HG02852 (cell line): ENCODE measurements at regions not wholly inside any gene's neighbourhood (a gene's known extent, or its start where the extent isn't known, plus 50 kb on each side); places are given as distances from the start of the nearest gene placed in this dataset.

ENCODE experiments used
- ATAC-seq: cut with Tn5 transposase; IDR thresholded peaks from one replicate; pipeline ENCODE4 v1.9.1; 2021; ENCODE audit warnings: mild to moderate bottlenecking, moderate library complexity; ENCODE audit not compliant: unreplicated experiment

- ATAC-seq, result no peak
These were observed 288.5 kb upstream of the RUNX1 start for GRCh38 chr21:35337573-35337972.

- ATAC-seq, result no peak
These were observed 287.4 kb upstream of the RUNX1 start for GRCh38 chr21:35336534-35336933.

- no peak for ATAC-seq
These were observed 286.9 kb upstream of the RUNX1 start for GRCh38 chr21:35335951-35336446.

- ATAC-seq, result no peak
These were observed 284.9 kb upstream of the RUNX1 start for GRCh38 chr21:35333831-35334618.

- ATAC-seq, result no peak
These were observed 283.8 kb upstream of the RUNX1 start for GRCh38 chr21:35332841-35333426.

GRCh38 chr21:35329940-35330660, 281.0 kb upstream of the RUNX1 start:
- no peak for ATAC-seq

GRCh38 chr21:35328856-35329455, 279.9 kb upstream of the RUNX1 start:
- no peak for ATAC-seq

- ATAC-seq, result no peak
These were observed 277.6 kb upstream of the RUNX1 start for GRCh38 chr21:35326677-35327076.

- no peak for ATAC-seq
These were observed 276.9 kb upstream of the RUNX1 start for GRCh38 chr21:35325953-35326352.

- ATAC-seq, result no peak
These were observed 275.5 kb upstream of the RUNX1 start for GRCh38 chr21:35324372-35325220.

- no peak for ATAC-seq
These were observed 274.8 kb upstream of the RUNX1 start for GRCh38 chr21:35323947-35324346.

GRCh38 chr21:35321322-35322200, 272.5 kb upstream of the RUNX1 start:
- ATAC-seq, result no peak

GRCh38 chr21:35319684-35320283, 270.7 kb upstream of the RUNX1 start:
- no peak for ATAC-seq

GRCh38 chr21:35316933-35317332, 267.8 kb upstream of the RUNX1 start:
- ATAC-seq, result no peak

- no peak for ATAC-seq
These were observed 267.4 kb upstream of the RUNX1 start for GRCh38 chr21:35316456-35316855.

GRCh38 chr21:35314857-35315582, 265.9 kb upstream of the RUNX1 start:
- ATAC-seq, result no peak

- no peak for ATAC-seq
These were observed 262.9 kb upstream of the RUNX1 start for GRCh38 chr21:35311985-35312384.

- no peak for ATAC-seq
These were observed 260.2 kb upstream of the RUNX1 start for GRCh38 chr21:35309316-35309715.
